Pulmonary artery endothelial cell (primary cell): ENCODE measurements at regions not wholly inside any gene's neighbourhood (a gene's known extent, or its start where the extent isn't known, plus 50 kb on each side); places are given as distances from the start of the nearest gene placed in this dataset.

Experiments used
- DNase-seq: peaks from one replicate; pipeline ENCODE4 v3.0.0-alpha.2; 2011; ENCODE audit warnings: low read depth, low spot score

- DNase-seq = no peak
Measured at GRCh38 chr10:46227936-46228562, 58.7 kb upstream of the ANTXRL start.

- peak; percentile 8 for DNase-seq
Measured at GRCh38 chr10:46228563-46229071, 58.2 kb upstream of the ANTXRL start.

GRCh38 chr10:46229144-46229563 is 57.6 kb upstream of the ANTXRL start:
- DNase-seq = no peak

GRCh38 chr10:46230615-46231014 is 56.2 kb upstream of the ANTXRL start:
- DNase-seq = no peak

GRCh38 chr10:46231087-46231486 is 55.7 kb upstream of the ANTXRL start:
- DNase-seq = no peak

- no peak for DNase-seq
Measured at GRCh38 chr10:46232084-46232483, 54.7 kb upstream of the ANTXRL start.

GRCh38 chr10:46232666-46233065 is 54.1 kb upstream of the ANTXRL start:
- no peak for DNase-seq

- DNase-seq = no peak
Measured at GRCh38 chr10:46233181-46233580, 53.6 kb upstream of the ANTXRL start.

GRCh38 chr10:46234026-46234425 is 52.8 kb upstream of the ANTXRL start:
- DNase-seq = no peak

- no peak for DNase-seq
Measured at GRCh38 chr10:46234431-46235060, 52.3 kb upstream of the ANTXRL start.

- no peak for DNase-seq
Measured at GRCh38 chr10:46235705-46236545, 50.9 kb upstream of the ANTXRL start.

- DNase-seq = no peak
Measured at GRCh38 chr10:46236546-46236887, 50.3 kb upstream of the ANTXRL start.

GRCh38 chr10:46236941-46237681 is 49.7 kb upstream of the ANTXRL start:
- DNase-seq = no peak
